GM12892 (cell line): ENCODE measurements at regions not wholly inside any gene's neighbourhood (a gene's known extent, or its start where the extent isn't known, plus 50 kb on each side); places are given as distances from the start of the nearest gene placed in this dataset.
"Not testable (repeated sequence)": the region's sequence is repeated elsewhere in the genome, so short reads cannot be mapped to it uniquely, and the experiment has no call there.

Experiments used
- DNase-seq: peaks from one replicate; pipeline ENCODE4 v3.0.0; 2011; ENCODE audit not compliant: insufficient read length
- FAIRE-seq: peaks from 2 replicates; lab custom pipeline; 2011; peaks lifted over from hg19 to GRCh38; lab: Jason Lieb, UNC
- POLR2A ChIP-seq: IDR thresholded peaks from 2 replicates; pipeline ENCODE4 v1.6.1; 2011; ENCODE audit warnings: low read depth, low read length, control low read depth
- POLR2AphosphoS5 ChIP-seq: IDR thresholded peaks from 2 replicates; pipeline ENCODE4 v1.6.1; 2011; ENCODE audit warnings: low read depth, low read length, control low read depth
- TAF1 ChIP-seq: IDR thresholded peaks from 2 replicates; pipeline ENCODE4 v1.6.1; 2011; ENCODE audit warnings: low read depth, mild to moderate bottlenecking, control low read depth, low read length, borderline replicate concordance

GRCh38 chr11:97009613-97010012 is 619.8 kb downstream of the JRKL start:
- DNase-seq: no peak
- TF ChIP-seq POLR2AphosphoS5: no peak
- TF ChIP-seq TAF1: no peak
- TF ChIP-seq POLR2A: no peak
- FAIRE-seq: no peak

- not testable (repeated sequence) for DNase-seq, FAIRE-seq
Measured at GRCh38 chr11:97010997-97011396, 621.2 kb downstream of the JRKL start.

DNA sequence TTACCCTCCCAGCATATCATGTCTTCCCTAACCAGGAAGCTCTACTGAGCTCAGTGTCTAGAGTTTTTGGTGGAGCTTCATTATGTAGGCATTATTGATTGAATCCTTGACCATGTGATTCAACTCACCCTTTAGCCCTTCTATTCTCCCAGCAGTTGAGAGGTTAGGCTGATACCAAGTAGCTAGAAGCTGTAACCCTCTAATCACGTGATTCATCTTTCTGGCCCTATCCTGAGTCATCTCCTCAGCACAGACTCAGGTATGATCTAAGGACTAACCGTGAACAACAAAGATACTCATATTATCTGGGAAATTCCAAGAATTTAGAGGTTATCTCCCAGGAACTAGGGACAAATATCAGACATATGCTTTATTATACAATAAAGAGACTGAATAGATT is 625.5 kb downstream of the JRKL start:
- DNase-seq (no peak), FAIRE-seq (no peak)
- TF ChIP-seq POLR2A: no peak
- no peak for TF ChIP-seq TAF1
- TF ChIP-seq POLR2AphosphoS5: no peak

DNA sequence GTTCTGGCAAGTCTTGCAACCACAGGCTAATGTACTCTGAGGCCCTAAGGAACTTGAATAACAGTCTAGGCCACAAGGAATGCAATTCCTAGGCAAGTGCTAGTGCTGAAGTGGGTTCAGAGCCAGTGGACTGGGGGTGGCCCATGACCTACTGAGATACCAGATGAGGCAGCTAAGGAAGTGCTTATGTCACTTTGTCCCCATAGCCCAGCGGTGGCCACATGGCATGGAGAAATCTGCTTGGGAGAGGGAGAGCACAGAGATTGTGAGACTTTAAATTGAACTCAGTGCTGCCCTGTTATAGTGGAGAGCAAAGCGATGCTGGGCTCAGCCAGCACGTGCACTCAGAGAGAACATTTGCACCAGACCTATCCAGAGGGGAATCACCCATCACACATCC is 629.5 kb downstream of the JRKL start:
- TF ChIP-seq POLR2AphosphoS5 (no peak), POLR2A (no peak), TAF1 (no peak)
- no peak for DNase-seq
- FAIRE-seq: no peak

- TF ChIP-seq POLR2AphosphoS5 (no peak), TAF1 (no peak), POLR2A (no peak)
- DNase-seq (no peak), FAIRE-seq (no peak)
Measured at GRCh38 chr11:97019754-97020153, 629.9 kb downstream of the JRKL start.

DNA sequence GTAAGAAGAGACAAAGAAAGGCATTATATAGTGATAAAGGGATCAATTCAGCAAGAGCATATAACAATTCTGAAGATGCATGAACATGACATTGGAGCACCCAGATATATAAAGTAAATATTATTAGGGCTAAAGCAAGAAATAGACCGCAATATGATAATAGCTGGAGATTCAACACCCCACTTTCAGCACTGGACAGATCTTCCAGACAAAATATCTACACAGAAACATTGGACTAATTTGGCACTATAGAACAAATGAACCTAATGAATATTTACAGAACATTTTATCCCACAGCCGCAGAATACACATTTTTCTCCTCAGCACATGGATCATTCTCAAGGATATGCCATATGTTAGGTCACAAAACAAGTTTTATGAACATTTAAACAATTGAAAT is 633.1 kb downstream of the JRKL start:
- FAIRE-seq (no peak), DNase-seq (no peak)
- TF ChIP-seq POLR2A: no peak
- no peak for TF ChIP-seq POLR2AphosphoS5
- no peak for TF ChIP-seq TAF1

DNA sequence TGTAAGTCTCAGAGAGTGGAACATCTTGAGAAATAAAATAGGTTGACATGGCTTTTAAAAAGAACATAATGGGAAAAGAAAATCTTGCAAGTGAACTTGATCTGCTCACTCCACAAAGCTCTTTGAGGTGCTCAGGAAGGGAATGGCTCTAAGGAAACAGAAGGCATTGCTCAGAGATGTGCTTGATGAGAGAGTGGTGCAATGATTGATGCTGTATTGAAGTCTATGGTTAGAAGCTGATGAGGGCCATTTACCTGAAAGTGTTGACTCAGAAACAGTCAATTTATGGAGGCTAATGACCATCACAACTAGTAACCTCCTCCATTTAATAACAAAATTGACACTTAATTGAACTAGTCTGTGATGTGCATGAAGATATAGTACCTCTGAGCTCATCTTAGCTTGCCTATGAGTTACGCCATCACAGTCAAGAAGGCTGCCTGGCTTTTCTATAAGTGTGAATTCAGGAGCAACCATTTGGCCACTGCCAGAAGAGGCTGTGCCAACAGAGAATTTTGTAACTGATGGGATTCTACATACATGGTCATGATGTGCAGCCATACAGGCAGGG is 639.1 kb downstream of the JRKL start:
- DNase-seq (no peak), FAIRE-seq (no peak)
- TF ChIP-seq POLR2AphosphoS5 (no peak), POLR2A (no peak), TAF1 (no peak)

DNA sequence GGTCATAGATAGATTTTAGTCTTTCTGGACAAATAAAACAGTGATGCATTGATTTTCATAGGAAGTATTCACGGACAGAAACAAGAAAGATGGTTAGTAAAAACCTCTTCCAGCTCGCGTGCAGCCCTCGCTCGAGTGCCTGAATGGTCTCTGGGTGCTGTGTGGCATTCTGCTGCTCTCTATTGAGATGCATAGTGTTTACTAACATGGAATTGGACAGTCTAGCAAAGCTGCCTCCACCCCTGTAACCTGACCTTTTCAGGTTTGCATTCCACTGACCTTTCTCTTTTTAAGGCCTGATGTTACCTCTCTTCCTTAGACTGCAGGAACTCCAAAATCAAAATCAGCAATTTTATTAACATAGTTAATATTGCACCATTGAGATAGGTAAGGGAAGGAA is 643.4 kb downstream of the JRKL start:
- no peak for TF ChIP-seq POLR2AphosphoS5
- TF ChIP-seq TAF1: no peak
- no peak for TF ChIP-seq POLR2A
- FAIRE-seq (no peak), DNase-seq (no peak)

- TF ChIP-seq TAF1: no peak
- TF ChIP-seq POLR2A: no peak
- no peak for TF ChIP-seq POLR2AphosphoS5
- FAIRE-seq (no peak), DNase-seq (no peak)
Measured at GRCh38 chr11:97048481-97048880, 658.7 kb downstream of the JRKL start.

DNA sequence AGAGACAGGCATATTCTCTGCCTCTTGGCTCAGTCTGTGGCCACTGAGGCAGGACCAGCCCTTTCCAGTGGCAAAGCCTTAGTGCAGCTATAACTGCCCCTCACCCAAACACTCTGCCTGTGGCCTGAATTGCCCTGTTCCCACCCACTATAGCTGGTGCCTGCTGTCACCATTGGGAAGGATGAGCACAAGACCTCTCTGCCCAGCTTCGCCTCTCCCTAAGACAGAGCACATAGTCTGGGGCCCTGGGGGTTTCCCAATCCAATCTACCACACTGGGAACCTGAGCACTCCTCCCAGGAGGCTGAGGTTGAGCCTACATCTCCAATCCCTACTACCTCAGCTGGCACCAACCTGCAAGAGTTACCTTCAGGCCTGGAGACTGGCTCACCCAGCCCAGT is 670.4 kb downstream of the JRKL start:
- TF ChIP-seq POLR2A (no peak), TAF1 (no peak), POLR2AphosphoS5 (no peak)
- DNase-seq: no peak
- FAIRE-seq: peak; percentile 30

- FAIRE-seq (no peak), DNase-seq (no peak)
- no peak for TF ChIP-seq POLR2AphosphoS5
- no peak for TF ChIP-seq POLR2A
- no peak for TF ChIP-seq TAF1
Measured at GRCh38 chr11:97069160-97069559, 679.3 kb downstream of the JRKL start.

GRCh38 chr11:97072420-97072819 is 682.6 kb downstream of the JRKL start:
- no peak for TF ChIP-seq TAF1
- no peak for TF ChIP-seq POLR2AphosphoS5
- no peak for TF ChIP-seq POLR2A
- DNase-seq (no peak), FAIRE-seq (no peak)

- DNase-seq, FAIRE-seq: not testable (repeated sequence)
Measured at GRCh38 chr11:97076666-97077065, 686.9 kb downstream of the JRKL start.
